ENCODE measurements at regions not wholly inside any gene's neighbourhood (a gene's known extent, or its start where the extent isn't known, plus 50 kb on each side); places are given as distances from the start of the nearest gene placed in this dataset.

GRCh38 chr2:19500126-19500525, 141.7 kb upstream of the OSR1 start:
- Histone ChIP-seq H3K27ac (ENCODE audit: extremely low read length, insufficient read depth, low read length) (no peak overlapping the region), H3K4me2 (ENCODE audit: low read depth, low read length) (no peak overlapping the region), H3K4me1 (ENCODE audit: insufficient read depth, low read length) (peaks cover 20% of the 10 kb centered on the region), H3K4me3 (replicated peaks in 1 of 3; ENCODE audit: insufficient read depth in 1 of 3, low read depth in 2 of 3, low read length in 3 of 3) (no peak overlapping the region), H3K27me3 (ENCODE audit: control insufficient read depth in 1 of 2, insufficient read depth in 2 of 2, low read length in 2 of 2) (no peaks in the 10 kb centered on the region), H3K79me2 (ENCODE audit: insufficient read depth, low read length) (no peaks in the 10 kb centered on the region), H3K36me3 (replicated peaks in 1 of 2; ENCODE audit: control insufficient read depth in 1 of 2, insufficient read depth in 2 of 2, low read length in 2 of 2) (no peaks in the 10 kb centered on the region), H2AFZ (ENCODE audit: low read length) (no peak overlapping the region), H3K9me3 (ENCODE audit: low read length) (no peaks in the 10 kb centered on the region), H3K9ac (ENCODE audit: insufficient read depth, low read depth, low read length) (no peak overlapping the region), H4K20me1 (ENCODE audit: insufficient read depth, low read length) (no peaks in the 10 kb centered on the region)
- ChIA-PET CTCF (ENCODE audit: low intra/inter-chr PET ratio, low total read pairs) (no interaction called here), POLR2A (no interaction called here)
- no TSS peak for BruUV-seq (replicated peaks)
- DNase-seq (ENCODE audit: low spot score) (no peak), ATAC-seq (no peak), FAIRE-seq (no peak)
- in situ Hi-C loops (cut with HindIII; ENCODE audit: extremely low pct_ligation_motif_present, low pct_unique_long_range_greater_than_20kb) (no loop called here), intact Hi-C loops (cut with micrococcal nuclease; ENCODE audit: unreplicated experiment) (no loop called here)
- TF ChIP-seq NFYC (CRISPR knock-in tag; IDR thresholded peaks at IDR 0.05) = no peak
- no peak for TF ChIP-seq HOXD1 (CRISPR knock-in tag; IDR thresholded peaks at IDR 0.05)
- TF ChIP-seq POLR2G (IDR thresholded peaks at IDR 0.05; ENCODE audit: low read depth, low read length) = no peak
- TF ChIP-seq MED1 (CRISPR knock-in tag; IDR thresholded peaks at IDR 0.05) = no peak
- TF ChIP-seq FOXO4 (CRISPR knock-in tag; conservative IDR thresholded peaks at IDR 0.05) = no peak
- TF ChIP-seq PHF5A (CRISPR knock-in tag; IDR thresholded peaks at IDR 0.05; ENCODE audit: low read depth, unreplicated experiment) = no peak
- TF ChIP-seq JUNB (CRISPR knock-in tag; IDR thresholded peaks at IDR 0.05; ENCODE audit: borderline replicate concordance) = no peak
- no peak for TF ChIP-seq FUBP1 (CRISPR knock-in tag; IDR thresholded peaks at IDR 0.05; ENCODE audit: borderline replicate concordance)
- no peak for TF ChIP-seq ELF1 (CRISPR knock-in tag; IDR thresholded peaks at IDR 0.05)
- no peak for TF ChIP-seq GFI1 (CRISPR knock-in tag; IDR thresholded peaks at IDR 0.05; ENCODE audit: borderline replicate concordance)
- TF ChIP-seq ZNF878 (CRISPR knock-in tag; IDR thresholded peaks at IDR 0.05) = no peak
- TF ChIP-seq ZFP36L2 (CRISPR knock-in tag; IDR thresholded peaks at IDR 0.05) = no peak
- TF ChIP-seq PRDM15 (CRISPR knock-in tag; IDR thresholded peaks at IDR 0.05) = no peak

Data from HepG2 (cell line).